Progenitor cell of endocrine pancreas (in vitro differentiated cells): ENCODE measurements at regions not wholly inside any gene's neighbourhood (a gene's known extent, or its start where the extent isn't known, plus 50 kb on each side); places are given as distances from the start of the nearest gene placed in this dataset.

Source experiments
- DNase-seq: peaks from one replicate; pipeline ENCODE4 v3.0.0; 2021; ENCODE audit warnings: low spot score; ENCODE audit not compliant: unreplicated experiment
- H3K27ac Mint-ChIP-seq: 2 replicates; pipeline ENCODE4 v1.8.0; 2021; ENCODE audit warnings: mild to moderate bottlenecking, moderate library complexity, mixed read lengths
- H3K27me3 Mint-ChIP-seq: 2 replicates; pipeline ENCODE4 v1.8.0; 2021; ENCODE audit warnings: mixed read lengths
- H3K36me3 Mint-ChIP-seq: 2 replicates; pipeline ENCODE4 v1.8.0; 2022; ENCODE audit warnings: mixed read lengths; ENCODE audit not compliant: insufficient read depth
- H3K4me1 Mint-ChIP-seq: 2 replicates; pipeline ENCODE4 v1.8.0; 2021; ENCODE audit warnings: low read depth, mixed read lengths
- H3K4me3 Mint-ChIP-seq: 2 replicates; pipeline ENCODE4 v1.8.0; 2021; ENCODE audit warnings: low read depth, mild to moderate bottlenecking, moderate library complexity, mixed read lengths
- H3K9me3 Mint-ChIP-seq: 2 replicates; pipeline ENCODE4 v1.8.0; 2021; ENCODE audit warnings: low read depth, mixed read lengths
- CTCF ChIP-seq: fragments of 200-600 bp; sonication (generic); IDR thresholded peaks from one replicate; pipeline ENCODE4 v1.5.0; 2021; ENCODE audit warnings: antibody characterized with exemption, mild to moderate bottlenecking; ENCODE audit not compliant: unreplicated experiment

- no peaks in the 10 kb centered on the region for H3K27me3 Mint-ChIP-seq
- no peaks in the 10 kb centered on the region for H3K36me3 Mint-ChIP-seq
- TF ChIP-seq CTCF: no peak
- peak overlapping the region; percentile 11 for H3K4me3 Mint-ChIP-seq
- H3K4me1 Mint-ChIP-seq: peaks cover 41% of the 10 kb centered on the region
- DNase-seq: no peak
- H3K27ac Mint-ChIP-seq: peak overlapping the region; percentile 59
- H3K9me3 Mint-ChIP-seq: peaks cover 3% of the 10 kb centered on the region
Measured at GRCh38 chr1:228830954-228831481, 95.7 kb downstream of the RHOU start.

GRCh38 chr1:228833911-228834688, 98.8 kb downstream of the RHOU start:
- H3K27ac Mint-ChIP-seq: no peak overlapping the region

GRCh38 chr1:228835456-228835855, 100.2 kb downstream of the RHOU start:
- DNase-seq: no peak
- TF ChIP-seq CTCF: no peak

More at GRCh38 chr1:228833911-228834688, 98.8 kb downstream of the RHOU start:
- DNase-seq: no peak
- Mint-ChIP-seq H3K36me3 (no peaks in the 10 kb centered on the region), H3K4me3 (no peak overlapping the region), H3K4me1 (peaks cover 58% of the 10 kb centered on the region), H3K27me3 (no peaks in the 10 kb centered on the region), H3K9me3 (peaks cover 3% of the 10 kb centered on the region)
- TF ChIP-seq CTCF: no peak

GRCh38 chr1:228835911-228836310, 100.6 kb downstream of the RHOU start:
- Mint-ChIP-seq H3K9me3 (no peaks in the 10 kb centered on the region), H3K27me3 (no peaks in the 10 kb centered on the region), H3K4me1 (peaks cover 54% of the 10 kb centered on the region), H3K27ac (peak overlapping the region; percentile 95), H3K36me3 (no peaks in the 10 kb centered on the region), H3K4me3 (no peak overlapping the region)
- no peak for DNase-seq
- TF ChIP-seq CTCF: no peak

More at GRCh38 chr1:228835456-228835855, 100.2 kb downstream of the RHOU start:
- Mint-ChIP-seq H3K9me3 (no peaks in the 10 kb centered on the region), H3K4me1 (peaks cover 55% of the 10 kb centered on the region), H3K4me3 (no peak overlapping the region), H3K27ac (no peak overlapping the region), H3K27me3 (no peaks in the 10 kb centered on the region), H3K36me3 (no peaks in the 10 kb centered on the region)

GRCh38 chr1:228836427-228836826, 101.1 kb downstream of the RHOU start:
- peaks cover 51% of the 10 kb centered on the region for H3K4me1 Mint-ChIP-seq
- no peak for DNase-seq

More at GRCh38 chr1:228836427-228836826, 101.1 kb downstream of the RHOU start:
- H3K4me3 Mint-ChIP-seq: peak overlapping the region; percentile 22
- peak overlapping the region; percentile 95 for H3K27ac Mint-ChIP-seq
- H3K9me3 Mint-ChIP-seq: no peaks in the 10 kb centered on the region
- H3K36me3 Mint-ChIP-seq: no peaks in the 10 kb centered on the region
- TF ChIP-seq CTCF: no peak
- H3K27me3 Mint-ChIP-seq: no peaks in the 10 kb centered on the region
